HCT116 (cell line): ENCODE measurements at regions not wholly inside any gene's neighbourhood (a gene's known extent, or its start where the extent isn't known, plus 50 kb on each side); places are given as distances from the start of the nearest gene placed in this dataset.

Experiments
- ATAC-seq: fragments of 200-7000 bp; cut with Tn5 transposase; 2 replicates; pipeline ENCODE4 v1.9.1; 2020; ENCODE audit warnings: mild to moderate bottlenecking, moderate library complexity
- BruUV-seq: library from RNA; stranded (reverse); fragments of 400-500 nt; replicated peaks from 2 replicates; lab custom pipeline; 2021; lab: Mats Ljungman, UMichigan
- CTCF ChIA-PET: fragments of 300-600 bp; sonication (Branson Sonifier 250); formaldehyde crosslinking; loops from one replicate; lab custom pipeline; 2021; ENCODE audit warnings: antibody characterized with exemption; lab: Charles Lee
- POLR2A ChIA-PET: fragments of 300-600, 350-600 bp; sonication (Branson Sonifier 250); formaldehyde crosslinking; loops from one replicate; lab custom pipeline; 2021; ENCODE audit warnings: antibody characterized with exemption; lab: Charles Lee
- RAD21 ChIA-PET, 2 experiments: fragments of 300-600 bp; sonication (Branson Sonifier 250); formaldehyde crosslinking; loops; one replicate each; lab custom pipeline; 2023; ENCODE audit warnings: low total read pairs in 2 of 2; ENCODE audit not compliant: uncharacterized antibody in 2 of 2, unreplicated experiment in 2 of 2, low non-redundant PET in 1 of 2; lab: Charles Lee
- DNase-seq: peaks from one replicate; pipeline ENCODE4 v3.0.0-alpha.2; 2010; ENCODE audit warnings: low read depth, low spot score
- H2AFZ ChIP-seq: fragments of 200-600 bp; shearing (Covaris generic), sonication (generic); 2 replicates; pipeline ENCODE4 v1.6.1; 2017; ENCODE audit warnings: low read depth, mixed run types, mixed read lengths, antibody characterized with exemption, low read length; ENCODE audit not compliant: poor library complexity, severe bottlenecking
- H3K27ac ChIP-seq: 2 replicates; pipeline ENCODE4 v1.5.1; 2012; ENCODE audit warnings: low read depth, low read length
- H3K27me3 ChIP-seq: fragments of 200-600 bp; sonication (generic); 2 replicates; pipeline ENCODE4 v1.6.1; 2016; ENCODE audit warnings: mixed run types, low read length, mixed read lengths; ENCODE audit not compliant: insufficient read depth
- H3K36me3 ChIP-seq, 2 experiments: fragments of 200-500 bp in 1 of 2; fragments of 200-600 bp in 1 of 2; sonication (Bioruptor generic) in 1 of 2; sonication (generic) in 1 of 2; 2 replicates each; pipeline versions ENCODE4 v1.5.1 to v1.6.1; 2014 to 2016; ENCODE audit warnings: low read length in 2 of 2, inconsistent platforms in 1 of 2, mixed read lengths in 1 of 2, mixed run types in 1 of 2; ENCODE audit not compliant: insufficient read depth in 2 of 2, control insufficient read depth in 1 of 2
- H3K4me1 ChIP-seq, 2 experiments: fragments of 200-600 bp in 1 of 2; sonication (generic) in 1 of 2; 2 replicates each; pipeline versions ENCODE4 v1.5.1 to v1.6.1; 2012 to 2017; ENCODE audit warnings: low read length in 2 of 2, inconsistent platforms in 1 of 2, mild to moderate bottlenecking in 1 of 2, mixed read lengths in 1 of 2, mixed run types in 1 of 2, moderate library complexity in 1 of 2; ENCODE audit not compliant: insufficient read depth in 2 of 2, control insufficient read depth in 1 of 2
- H3K4me2 ChIP-seq: fragments of 200-600 bp; sonication (generic); 2 replicates; pipeline ENCODE4 v1.6.1; 2017; ENCODE audit warnings: mixed run types, low read length, mixed read lengths
- H3K4me3 ChIP-seq, 2 experiments: fragments of 200-600 bp in 1 of 2; sonication (generic) in 1 of 2; replicated peaks in 1 of 2; 2 replicates each; pipeline ENCODE4 v1.5.1; 2011 to 2016; ENCODE audit warnings: low read length in 2 of 2, control low read depth in 1 of 2, low read depth in 1 of 2, mild to moderate bottlenecking in 1 of 2, mixed read lengths in 1 of 2, mixed run types in 1 of 2
- H3K79me2 ChIP-seq: fragments of 200-600 bp; sonication (generic); 2 replicates; pipeline ENCODE4 v1.6.1; 2017; ENCODE audit warnings: mild to moderate bottlenecking, mixed run types, low read length, moderate library complexity, mixed read lengths; ENCODE audit not compliant: insufficient read depth
- H3K9ac ChIP-seq: fragments of 200-600 bp; sonication (generic); 2 replicates; pipeline ENCODE4 v1.6.1; 2016; ENCODE audit warnings: low read length, mixed read lengths
- H3K9me2 ChIP-seq: fragments of 200-600 bp; sonication (generic), shearing (Covaris generic); 2 replicates; pipeline ENCODE4 v1.6.1; 2017; ENCODE audit warnings: mixed run types, mild to moderate bottlenecking, moderate library complexity; ENCODE audit not compliant: insufficient read depth
- H3K9me3 ChIP-seq, 2 experiments: fragments of 200-500 bp in 1 of 2; fragments of 200-600 bp in 1 of 2; sonication (Bioruptor generic) in 1 of 2; sonication (generic) in 1 of 2; 2 replicates each; pipeline ENCODE4 v1.6.1; 2014 to 2017; ENCODE audit warnings: low read length in 2 of 2, mixed read lengths in 2 of 2, inconsistent platforms in 1 of 2, low read depth in 1 of 2, mild to moderate bottlenecking in 1 of 2, mixed run types in 1 of 2, moderate library complexity in 1 of 2; ENCODE audit not compliant: control insufficient read depth in 1 of 2, insufficient read depth in 1 of 2
- H4K20me1 ChIP-seq: fragments of 200-600 bp; sonication (generic), shearing (Covaris generic); 2 replicates; pipeline ENCODE4 v1.6.1; 2017; ENCODE audit warnings: mixed run types, mild to moderate bottlenecking, moderate library complexity; ENCODE audit not compliant: insufficient read depth
- CBX3 ChIP-seq: IDR thresholded peaks from 2 replicates; pipeline ENCODE4 v1.6.1; 2012; ENCODE audit warnings: low read depth
- CEBPB ChIP-seq: IDR thresholded peaks from 2 replicates; pipeline ENCODE4 v1.6.1; 2012; ENCODE audit warnings: low read depth
- EGR1 ChIP-seq: IDR thresholded peaks from 2 replicates; pipeline ENCODE4 v1.6.1; 2012; ENCODE audit warnings: low read depth
- EZH2 ChIP-seq: fragments of 200-600 bp; sonication (generic); IDR thresholded peaks from 2 replicates; pipeline ENCODE4 v1.6.1; 2017; ENCODE audit warnings: antibody characterized with exemption, mixed run types
- EZH2phosphoT487 ChIP-seq: fragments of 200-600 bp; IDR thresholded peaks from 2 replicates; pipeline ENCODE4 v1.6.1; 2018; ENCODE audit warnings: antibody characterized with exemption, borderline replicate concordance
- FOSL1 ChIP-seq: IDR thresholded peaks from 2 replicates; pipeline ENCODE4 v1.6.1; 2012; ENCODE audit warnings: low read depth
- JUND ChIP-seq: IDR thresholded peaks from 2 replicates; pipeline ENCODE4 v1.6.1; 2012
- RAD21 ChIP-seq: IDR thresholded peaks from 2 replicates; pipeline ENCODE4 v1.6.1; 2012; ENCODE audit warnings: low read depth, mild to moderate bottlenecking
- SP1 ChIP-seq: IDR thresholded peaks from 2 replicates; pipeline ENCODE4 v1.6.1; 2012; ENCODE audit warnings: low read depth
- TCF7L2 ChIP-seq: IDR thresholded peaks from 2 replicates; pipeline ENCODE4 v1.7.0; 2011; ENCODE audit warnings: borderline replicate concordance, inconsistent platforms; ENCODE audit not compliant: insufficient read depth, insufficient read length; ENCODE audit errors: extremely low read depth
- YY1 ChIP-seq: IDR thresholded peaks from 2 replicates; pipeline ENCODE4 v1.6.1; 2011; ENCODE audit warnings: low read length, low read depth, moderate library complexity, mild to moderate bottlenecking; ENCODE audit not compliant: insufficient replicate concordance; ENCODE audit errors: extremely low read depth
- ZFX ChIP-seq: fragments of 450-650 bp; IDR thresholded peaks from 2 replicates; pipeline ENCODE4 v1.6.1; 2017
- ZNF274 ChIP-seq: fragments of 200-500 bp; sonication (Bioruptor generic); IDR thresholded peaks from 2 replicates; pipeline ENCODE4 v1.6.1; 2014; ENCODE audit warnings: mild to moderate bottlenecking, low read depth, low read length, inconsistent platforms
- intact Hi-C: fragments of 100-400 bp; cut with micrococcal nuclease; formaldehyde crosslinking; loops from 2 replicates; pipeline ENCODE4 v1.10.0; 2022
- TF ChIP-seq, protein P1 (sequence below): IDR thresholded peaks from 2 replicates; pipeline ENCODE4 v1.6.1; 2012; ENCODE audit warnings: low read depth
- TF ChIP-seq, protein P2 (sequence below): IDR thresholded peaks from 2 replicates; pipeline ENCODE4 v1.6.1; 2012
- TF ChIP-seq, protein P3 (sequence below): IDR thresholded peaks from 2 replicates; pipeline ENCODE4 v1.6.1; 2012

DNA sequence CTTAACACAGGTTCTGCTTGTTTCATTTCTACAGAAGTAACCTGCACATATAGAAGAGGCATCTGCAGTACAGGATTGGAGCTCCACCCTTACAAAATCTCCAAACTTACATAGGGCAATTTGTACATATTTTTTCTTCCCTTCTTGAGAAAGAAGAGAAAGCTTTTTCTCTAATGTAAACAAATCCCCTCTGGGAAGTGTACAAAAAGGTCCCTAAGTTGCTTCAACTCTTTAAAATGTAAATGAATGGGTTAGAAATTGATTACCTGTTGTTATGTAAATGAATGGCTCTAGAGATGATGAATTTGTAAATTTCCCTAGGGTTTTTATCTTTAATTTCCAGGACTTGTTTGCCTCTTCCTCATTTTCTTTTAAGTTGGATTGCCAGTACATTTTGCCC is 1183.7 kb downstream of the MRPL39 start:
- no peaks in the 10 kb centered on the region for H3K27me3 ChIP-seq
- ChIA-PET POLR2A (no interaction called here), RAD21 (no interaction called here), CTCF (no interaction called here)
- H3K27ac ChIP-seq = no peak overlapping the region
- H4K20me1 ChIP-seq = no peaks in the 10 kb centered on the region
- no peaks in the 10 kb centered on the region for H3K79me2 ChIP-seq
- H3K4me2 ChIP-seq = no peak overlapping the region
- no peaks in the 10 kb centered on the region for H3K4me1 ChIP-seq
- ATAC-seq = no peak
- BruUV-seq = no TSS peak
- no peak overlapping the region for H3K4me3 ChIP-seq
- no peak overlapping the region for H3K9ac ChIP-seq
- no peaks in the 10 kb centered on the region for H3K36me3 ChIP-seq
- H3K9me3 ChIP-seq = peaks cover 6 to 26% of the 10 kb centered on the region in 2 experiments; a peak in 2 of 4 replicates
- TF ChIP-seq JUND (no peak), CBX3 (no peak), EZH2 (no peak)
- TF ChIP-seq, protein P1, sequence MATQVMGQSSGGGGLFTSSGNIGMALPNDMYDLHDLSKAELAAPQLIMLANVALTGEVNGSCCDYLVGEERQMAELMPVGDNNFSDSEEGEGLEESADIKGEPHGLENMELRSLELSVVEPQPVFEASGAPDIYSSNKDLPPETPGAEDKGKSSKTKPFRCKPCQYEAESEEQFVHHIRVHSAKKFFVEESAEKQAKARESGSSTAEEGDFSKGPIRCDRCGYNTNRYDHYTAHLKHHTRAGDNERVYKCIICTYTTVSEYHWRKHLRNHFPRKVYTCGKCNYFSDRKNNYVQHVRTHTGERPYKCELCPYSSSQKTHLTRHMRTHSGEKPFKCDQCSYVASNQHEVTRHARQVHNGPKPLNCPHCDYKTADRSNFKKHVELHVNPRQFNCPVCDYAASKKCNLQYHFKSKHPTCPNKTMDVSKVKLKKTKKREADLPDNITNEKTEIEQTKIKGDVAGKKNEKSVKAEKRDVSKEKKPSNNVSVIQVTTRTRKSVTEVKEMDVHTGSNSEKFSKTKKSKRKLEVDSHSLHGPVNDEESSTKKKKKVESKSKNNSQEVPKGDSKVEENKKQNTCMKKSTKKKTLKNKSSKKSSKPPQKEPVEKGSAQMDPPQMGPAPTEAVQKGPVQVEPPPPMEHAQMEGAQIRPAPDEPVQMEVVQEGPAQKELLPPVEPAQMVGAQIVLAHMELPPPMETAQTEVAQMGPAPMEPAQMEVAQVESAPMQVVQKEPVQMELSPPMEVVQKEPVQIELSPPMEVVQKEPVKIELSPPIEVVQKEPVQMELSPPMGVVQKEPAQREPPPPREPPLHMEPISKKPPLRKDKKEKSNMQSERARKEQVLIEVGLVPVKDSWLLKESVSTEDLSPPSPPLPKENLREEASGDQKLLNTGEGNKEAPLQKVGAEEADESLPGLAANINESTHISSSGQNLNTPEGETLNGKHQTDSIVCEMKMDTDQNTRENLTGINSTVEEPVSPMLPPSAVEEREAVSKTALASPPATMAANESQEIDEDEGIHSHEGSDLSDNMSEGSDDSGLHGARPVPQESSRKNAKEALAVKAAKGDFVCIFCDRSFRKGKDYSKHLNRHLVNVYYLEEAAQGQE = no peak
- no peak overlapping the region for H2AFZ ChIP-seq
- intact Hi-C loops = no loop called here
- no peak for DNase-seq
- H3K9me2 ChIP-seq = no peaks in the 10 kb centered on the region

DNA sequence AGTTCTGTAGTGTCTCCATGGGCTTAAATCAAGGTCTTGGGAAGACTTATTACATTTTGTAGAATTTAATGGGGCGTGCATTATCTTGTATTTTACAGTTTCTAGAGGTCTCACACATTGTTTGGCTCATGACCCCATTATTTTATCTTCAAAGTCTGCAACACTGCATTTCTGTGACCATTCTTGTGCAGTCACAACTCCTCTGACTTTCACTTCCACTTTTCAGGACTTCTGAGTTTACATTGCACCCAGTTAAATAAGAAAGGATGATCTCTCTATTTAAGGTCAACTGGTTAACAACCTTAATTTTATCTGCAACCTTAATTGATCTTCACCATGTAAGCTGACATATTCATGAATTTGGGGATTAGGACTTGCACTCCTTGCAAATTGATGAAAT is 1186.6 kb downstream of the MRPL39 start:
- CTCF ChIA-PET = no interaction called here
- TF ChIP-seq, protein P2, sequence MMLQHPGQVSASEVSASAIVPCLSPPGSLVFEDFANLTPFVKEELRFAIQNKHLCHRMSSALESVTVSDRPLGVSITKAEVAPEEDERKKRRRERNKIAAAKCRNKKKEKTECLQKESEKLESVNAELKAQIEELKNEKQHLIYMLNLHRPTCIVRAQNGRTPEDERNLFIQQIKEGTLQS = no peak
- TF ChIP-seq, protein P3, sequence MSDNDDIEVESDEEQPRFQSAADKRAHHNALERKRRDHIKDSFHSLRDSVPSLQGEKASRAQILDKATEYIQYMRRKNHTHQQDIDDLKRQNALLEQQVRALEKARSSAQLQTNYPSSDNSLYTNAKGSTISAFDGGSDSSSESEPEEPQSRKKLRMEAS = no peak
- TF ChIP-seq ZNF274 = no peak
- no peak for TF ChIP-seq JUND
- no peak for TF ChIP-seq ZFX
- TF ChIP-seq FOSL1 = no peak
- TF ChIP-seq RAD21 = no peak
- TF ChIP-seq EZH2phosphoT487 = no peak
- no peak for TF ChIP-seq CEBPB
- no peak for TF ChIP-seq SP1
- no peak for TF ChIP-seq TCF7L2
- no peak for TF ChIP-seq YY1
- no peak for TF ChIP-seq EZH2
- TF ChIP-seq EGR1 = no peak
- TF ChIP-seq, all 23 proteins: peak for 0
- H3K9me3 ChIP-seq = peaks cover 6 to 43% of the 10 kb centered on the region in 2 experiments; a peak in 2 of 4 replicates
- H3K79me2 ChIP-seq = no peaks in the 10 kb centered on the region
- no peak overlapping the region for H3K4me3 ChIP-seq
- H3K9ac ChIP-seq = no peak overlapping the region
- ChIA-PET POLR2A (no interaction called here), RAD21 (no interaction called here)
- H3K4me2 ChIP-seq = no peak overlapping the region
- H4K20me1 ChIP-seq = no peaks in the 10 kb centered on the region
- no peak overlapping the region for H2AFZ ChIP-seq
- DNase-seq = no peak
- intact Hi-C loops = no loop called here
- H3K4me1 ChIP-seq = no peaks in the 10 kb centered on the region
- no peak overlapping the region for H3K27ac ChIP-seq
- BruUV-seq = no TSS peak
- no peaks in the 10 kb centered on the region for H3K36me3 ChIP-seq
- H3K9me2 ChIP-seq = no peaks in the 10 kb centered on the region
- no peak for ATAC-seq
- no peaks in the 10 kb centered on the region for H3K27me3 ChIP-seq
